Lung (tissue), 11 donors: ENCODE measurements at regions not wholly inside any gene's neighbourhood (a gene's known extent, or its start where the extent isn't known, plus 50 kb on each side); places are given as distances from the start of the nearest gene placed in this dataset.

Experiments
- ATAC-seq: fragments of 200-7000 bp; cut with Tn5 transposase; one replicate; pipeline ENCODE4 v1.9.1; 2020; ENCODE audit warnings: moderate number of reproducible peaks; ENCODE audit not compliant: insufficient read depth, low FRiP score
- DNase-seq, 3 donors: peaks; one replicate each; pipeline ENCODE4 v3.0.0-alpha.2; 2013 to 2017
- H3K27ac ChIP-seq, 2 donors: one replicate each; pipeline ENCODE4 v1.5.1; 2013; ENCODE audit warnings: mild to moderate bottlenecking in 2 of 2, moderate library complexity in 2 of 2, control low read depth in 1 of 2, inconsistent platforms in 1 of 2, low read depth in 1 of 2, low read length in 1 of 2
- H3K27me3 ChIP-seq, 3 donors: one replicate each; pipeline ENCODE4 v1.5.1; 2013; ENCODE audit warnings: low read length in 2 of 3; ENCODE audit not compliant: control insufficient read depth in 3 of 3, insufficient read depth in 3 of 3
- H3K36me3 ChIP-seq, 4 donors: one replicate each; pipeline ENCODE4 v1.5.1; 2013; ENCODE audit warnings: low read length in 4 of 4, mild to moderate bottlenecking in 1 of 4, moderate library complexity in 1 of 4; ENCODE audit not compliant: control insufficient read depth in 4 of 4, insufficient read depth in 4 of 4
- H3K4me1 ChIP-seq, 5 donors: one replicate each; pipeline ENCODE4 v1.5.1; 2013; ENCODE audit warnings: low read length in 5 of 5, mild to moderate bottlenecking in 2 of 5, moderate library complexity in 1 of 5; ENCODE audit not compliant: control insufficient read depth in 5 of 5, insufficient read depth in 5 of 5
- H3K4me3 ChIP-seq: one replicate; pipeline ENCODE4 v1.5.1; 2013; ENCODE audit warnings: mild to moderate bottlenecking, control low read depth, moderate library complexity
- H3K9ac ChIP-seq, 2 donors: one replicate each; pipeline ENCODE4 v1.5.1; 2013; ENCODE audit warnings: low read length in 2 of 2, control low read depth in 1 of 2; ENCODE audit not compliant: insufficient read depth in 1 of 2
- H3K9me3 ChIP-seq, 4 donors: one replicate each; pipeline ENCODE4 v1.5.1; 2013; ENCODE audit warnings: low read length in 3 of 4, mild to moderate bottlenecking in 1 of 4, moderate library complexity in 1 of 4; ENCODE audit not compliant: control insufficient read depth in 4 of 4, insufficient read depth in 3 of 4
- CTCF ChIP-seq: IDR thresholded peaks from 2 replicates; pipeline ENCODE4 v1.5.1; 2012; ENCODE audit warnings: mild to moderate bottlenecking; ENCODE audit errors: control extremely low read depth, extremely low read depth
- WGBS, 2 donors: extraction: QIAGEN DNeasy Blood & Tissue Kit; methylation state at CpG; one replicate each; pipeline ENCODE4 v1.1.7; 2013; 5-methylcytosine and 5-hydroxymethylcytosine counted together
- donor health status: control.
- donor health status: control.
- donor health status: Bipolar disorder and iron deficiency.
- donor health status: healthy.
- donor health status: DM: yes; HTN: yes; CAD: no.

GRCh38 chr16:24624102-24624501 is 84.7 kb downstream of the RBBP6 start:
- no peak for TF ChIP-seq CTCF
- no peak for DNase-seq
- no peaks in the 10 kb centered on the region for H3K27me3 ChIP-seq

GRCh38 chr16:24626256-24626655 is 86.9 kb downstream of the RBBP6 start:
- WGBS, 2 donors, result 73 to 87% methylated on average over 2 of the region's 2 CpGs
- no peak for DNase-seq
- Histone ChIP-seq H3K27ac (no peak overlapping the region), H3K4me1 (no peaks in the 10 kb centered on the region), H3K9me3 (peaks cover 0 to 8% (median 0%) of the 10 kb centered on the region in 4 donors), H3K4me3 (no peak overlapping the region), H3K9ac (no peak overlapping the region), H3K36me3 (no peaks in the 10 kb centered on the region), H3K27me3 (no peaks in the 10 kb centered on the region)
- ATAC-seq, result no peak
- TF ChIP-seq CTCF, result no peak

More at GRCh38 chr16:24624102-24624501, 84.7 kb downstream of the RBBP6 start:
- Histone ChIP-seq H3K4me1 (no peaks in the 10 kb centered on the region), H3K9me3 (peaks cover 0 to 3% (median 0%) of the 10 kb centered on the region in 4 donors), H3K27ac (no peak overlapping the region), H3K4me3 (no peak overlapping the region), H3K36me3 (no peaks in the 10 kb centered on the region), H3K9ac (no peak overlapping the region)
- no peak for ATAC-seq
- 80% methylated on average over 9 of the region's 9 CpGs for WGBS, 2 donors

- H3K27ac ChIP-seq, result no peak overlapping the region
- H3K36me3 ChIP-seq, result no peaks in the 10 kb centered on the region
- peaks cover 0 to 5% (median 0%) of the 10 kb centered on the region in 4 donors for H3K9me3 ChIP-seq
- TF ChIP-seq CTCF, result no peak
- no peak overlapping the region for H3K4me3 ChIP-seq
- 39 to 53% methylated on average over 1 of the region's 1 CpG for WGBS, 2 donors
- peaks cover 0 to 15% (median 0%) of the 10 kb centered on the region in 5 donors for H3K4me1 ChIP-seq
- H3K27me3 ChIP-seq, result no peaks in the 10 kb centered on the region
- ATAC-seq, result no peak
- H3K9ac ChIP-seq, result no peak overlapping the region
- no peak for DNase-seq
Measured at GRCh38 chr16:24634919-24635318, 94.5 kb upstream of the TNRC6A start.
